GM21576 (cell line): ENCODE measurements at regions not wholly inside any gene's neighbourhood (a gene's known extent, or its start where the extent isn't known, plus 50 kb on each side); places are given as distances from the start of the nearest gene placed in this dataset.

Source experiments
- ATAC-seq: cut with Tn5 transposase; IDR thresholded peaks from one replicate; pipeline ENCODE4 v1.9.1; 2021; ENCODE audit warnings: mild to moderate bottlenecking, moderate library complexity; ENCODE audit not compliant: unreplicated experiment

DNA sequence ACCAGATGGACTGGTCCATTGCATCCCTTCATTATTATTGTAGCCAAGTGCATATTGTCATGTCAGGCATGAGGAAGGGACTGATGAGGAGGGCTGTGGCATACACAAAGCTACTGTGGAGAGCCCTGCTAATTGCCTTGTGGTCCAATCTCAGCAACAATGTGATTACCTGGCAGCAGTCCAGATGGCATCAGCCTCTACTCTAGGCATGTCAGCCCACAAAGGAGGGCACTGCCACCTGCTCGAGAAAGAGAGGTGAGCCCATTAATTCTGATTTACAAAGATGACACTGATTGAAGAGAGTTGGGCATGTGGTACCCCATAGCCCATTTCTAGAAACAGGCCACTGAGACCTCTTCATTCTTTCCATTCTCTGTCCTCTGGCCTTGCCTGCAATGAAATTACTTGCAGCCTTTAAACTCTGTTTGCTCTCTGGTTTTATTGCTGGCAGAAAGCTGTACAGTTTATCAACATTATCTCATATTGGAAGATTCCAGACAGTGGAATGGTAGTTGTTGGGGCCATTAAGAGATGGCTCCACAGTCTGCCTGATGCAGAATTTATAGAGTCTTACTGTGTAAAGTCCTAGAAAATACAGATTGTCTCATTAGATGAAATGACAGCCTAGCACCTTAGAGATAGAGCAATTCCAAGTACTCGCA lies 307.7 kb downstream of the ARPP21 start:
- ATAC-seq, result no peak

DNA sequence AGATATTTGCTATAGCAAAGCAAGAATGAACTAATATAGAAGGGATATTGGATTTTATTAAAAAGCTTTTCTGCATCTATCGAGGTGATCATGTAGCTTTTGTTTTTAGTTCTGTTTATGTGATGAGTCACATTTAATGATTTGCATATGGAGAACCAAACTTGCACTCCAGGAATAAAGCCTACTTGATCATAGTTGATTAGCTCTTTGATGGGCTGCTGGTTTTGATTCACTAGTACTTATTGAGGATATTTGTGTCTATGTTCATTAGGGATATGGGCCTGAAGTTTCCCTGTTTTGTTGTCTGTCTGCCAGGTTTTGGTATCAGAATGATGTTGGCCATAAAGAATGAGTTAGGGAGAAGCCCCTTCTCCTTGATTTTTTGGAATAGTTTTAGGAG lies 310.7 kb downstream of the ARPP21 start:
- ATAC-seq, result no peak

DNA sequence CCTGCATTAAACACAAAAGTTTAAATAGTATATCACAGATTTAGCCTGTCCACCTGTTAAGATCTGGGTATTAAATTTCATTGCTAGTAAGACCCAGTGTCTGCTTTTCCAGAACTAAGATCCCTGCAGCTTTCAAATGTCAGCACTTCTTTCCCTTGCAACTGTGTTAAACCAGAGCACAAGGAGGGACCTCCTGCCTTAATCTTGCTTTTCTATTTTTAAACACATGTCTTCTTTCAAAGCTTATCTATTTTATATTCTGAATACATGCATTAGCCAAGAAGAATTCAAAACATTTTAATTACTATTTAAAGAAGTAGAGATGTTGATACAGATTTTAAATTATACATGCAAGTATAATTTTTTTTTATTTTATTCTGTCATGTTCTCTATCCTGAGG lies 315.1 kb downstream of the ARPP21 start:
- no peak for ATAC-seq

DNA sequence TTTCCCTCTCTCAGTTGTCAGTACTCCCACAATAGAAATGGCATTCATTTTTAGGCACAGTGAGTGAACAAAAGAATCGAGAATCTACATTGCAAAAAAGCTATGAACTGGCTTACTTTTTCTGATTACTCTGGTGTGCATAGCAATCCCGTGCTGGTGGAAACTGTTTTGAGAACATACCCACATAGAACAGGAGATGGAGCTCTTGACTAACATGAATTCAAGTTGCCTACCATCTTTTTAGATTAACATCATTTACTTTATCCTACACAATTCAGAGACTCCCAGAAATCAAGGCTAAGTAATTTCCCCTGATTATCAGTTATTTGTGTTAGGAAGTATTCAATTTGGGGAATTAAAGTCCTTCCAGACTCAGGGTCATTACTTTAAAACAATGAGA lies 326.6 kb downstream of the ARPP21 start:
- ATAC-seq, result no peak

DNA sequence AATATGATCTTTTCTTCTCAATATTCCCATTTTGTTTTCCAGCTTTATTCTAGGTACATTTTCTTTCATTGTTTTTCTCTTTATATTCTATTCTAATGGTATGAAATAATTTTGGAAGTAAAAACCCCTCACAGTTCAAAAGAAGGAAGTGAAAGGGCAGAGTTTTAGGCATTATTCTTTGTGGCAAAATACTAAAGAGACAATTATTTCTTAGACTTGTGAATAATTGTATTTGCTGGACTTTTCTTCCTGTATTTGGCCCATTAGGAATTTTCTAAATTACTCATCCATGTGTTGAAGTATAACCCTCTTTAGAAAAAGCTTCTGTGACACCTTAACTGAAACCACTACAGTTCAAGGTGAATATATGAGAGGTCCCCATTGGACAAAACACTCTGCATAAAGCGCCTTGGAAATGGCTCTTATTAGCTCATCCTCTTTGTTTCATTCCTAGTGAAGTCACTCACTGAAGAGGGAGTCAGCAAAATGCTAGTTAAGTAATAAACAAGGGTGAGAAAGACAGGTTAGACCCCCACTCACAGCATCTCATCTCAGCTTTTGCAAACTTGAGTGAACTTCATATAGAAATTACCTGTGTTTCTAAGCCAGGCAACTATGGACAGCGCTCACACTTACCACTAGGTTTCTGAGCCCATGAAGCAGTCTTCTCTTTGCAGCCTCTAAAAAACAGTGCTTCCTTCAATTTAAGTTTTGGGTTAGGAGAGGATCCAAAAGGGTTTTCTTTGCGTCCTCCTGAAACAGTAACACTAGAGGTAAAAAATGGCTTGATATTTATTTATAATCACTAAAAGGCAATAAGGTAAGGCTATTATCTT lies 327.5 kb downstream of the ARPP21 start:
- ATAC-seq, result no peak

DNA sequence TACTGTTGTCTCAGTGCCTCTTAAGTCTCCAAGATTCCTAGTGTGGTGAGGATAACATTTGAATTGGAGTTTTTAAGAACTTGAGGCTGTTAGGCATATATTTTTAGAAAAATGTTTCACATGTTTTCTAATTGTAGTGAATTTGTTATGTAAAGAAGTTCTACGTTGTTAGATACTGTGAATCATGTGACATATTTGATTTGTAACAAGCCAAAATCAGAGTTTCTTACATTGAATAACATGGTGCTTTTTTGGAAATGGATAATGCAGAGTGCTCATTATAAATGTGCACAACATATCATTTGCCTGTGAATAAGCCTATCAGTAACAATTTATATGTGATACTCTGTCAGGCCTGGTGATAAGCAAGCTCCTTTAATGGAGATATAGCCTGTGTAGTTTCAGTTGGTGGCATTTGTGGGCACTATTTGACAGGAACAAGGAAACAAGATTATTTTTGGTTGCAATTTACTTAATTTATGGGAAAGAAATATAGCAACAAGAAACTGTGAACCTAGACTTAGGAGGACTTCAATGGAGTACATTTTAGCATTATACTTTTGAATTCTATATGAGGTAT lies 328.8 kb downstream of the ARPP21 start:
- ATAC-seq, result no peak

DNA sequence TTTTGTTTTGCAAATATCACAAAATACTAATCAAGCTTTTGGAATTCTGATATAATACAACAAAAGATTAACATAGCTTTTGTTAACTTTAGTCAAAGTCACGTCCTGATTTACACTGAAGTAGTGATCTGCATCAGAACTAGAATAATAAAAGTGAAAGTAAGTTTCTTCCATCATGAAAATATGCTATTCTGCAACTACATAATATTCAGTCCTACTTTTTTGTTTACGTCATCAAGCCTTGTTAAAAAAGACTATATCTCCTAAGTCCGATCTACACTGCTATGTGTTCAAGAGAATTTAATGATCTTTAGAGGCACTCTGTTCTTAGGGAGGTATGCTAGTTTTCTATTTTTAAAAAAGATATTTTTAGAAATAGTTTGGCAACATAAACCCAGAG lies 330.1 kb downstream of the ARPP21 start:
- no peak for ATAC-seq

DNA sequence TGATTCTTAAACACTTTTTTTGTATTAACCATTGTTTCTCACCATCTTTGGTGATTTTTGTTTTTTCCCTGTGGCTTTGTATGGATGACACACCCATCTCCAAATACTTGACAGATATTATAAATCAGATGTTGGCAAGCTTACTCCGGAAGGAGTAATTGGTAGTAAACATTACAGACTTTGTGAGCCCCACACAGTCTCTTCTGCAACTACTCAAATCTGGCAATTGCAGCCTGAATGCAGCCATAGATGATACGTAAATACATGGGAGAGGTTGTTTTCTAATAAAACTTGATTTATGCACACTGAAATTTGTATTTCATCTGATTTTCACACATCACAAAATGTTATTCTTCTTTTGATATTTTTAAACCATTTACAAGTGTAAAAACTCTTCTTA lies 331.5 kb downstream of the ARPP21 start:
- no peak for ATAC-seq

DNA sequence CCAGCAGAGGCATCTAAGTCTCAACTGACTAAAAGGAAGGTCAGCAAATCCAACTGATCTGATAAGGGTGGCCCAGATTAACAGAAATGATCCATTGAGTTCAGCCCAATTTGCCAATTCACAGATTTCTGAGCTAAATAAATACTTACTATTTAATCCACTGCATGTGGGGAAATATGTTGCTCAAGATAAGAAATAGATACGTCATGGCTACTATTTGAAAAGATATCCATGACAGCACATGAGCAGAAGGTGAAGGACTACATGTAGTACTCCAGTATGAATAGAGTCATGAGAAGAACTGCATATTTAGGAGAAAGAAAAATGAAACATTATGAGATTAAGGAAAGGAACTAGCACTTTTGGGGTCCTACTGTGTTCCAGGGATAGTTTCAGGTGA lies 332.4 kb downstream of the ARPP21 start:
- no peak for ATAC-seq

DNA sequence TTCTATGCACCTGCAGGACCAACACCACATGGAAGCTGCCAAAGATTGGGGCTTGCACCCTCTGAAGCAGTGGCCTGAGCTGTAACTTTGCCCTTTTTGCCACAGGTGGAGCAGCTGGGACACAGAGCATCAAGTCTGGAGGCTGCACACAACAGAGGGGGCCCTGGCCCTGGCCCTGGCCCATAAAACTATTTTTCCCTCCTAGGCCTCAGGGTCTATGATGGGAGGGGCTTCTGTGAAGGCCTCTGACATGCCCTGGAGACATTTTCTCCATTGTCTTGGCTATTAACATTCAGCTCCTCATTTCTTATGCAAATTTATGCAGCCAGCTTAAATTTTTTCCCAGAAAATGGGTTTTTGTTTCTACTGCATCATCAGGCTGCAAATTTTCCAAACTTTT lies 335.5 kb downstream of the ARPP21 start:
- ATAC-seq, result no peak

DNA sequence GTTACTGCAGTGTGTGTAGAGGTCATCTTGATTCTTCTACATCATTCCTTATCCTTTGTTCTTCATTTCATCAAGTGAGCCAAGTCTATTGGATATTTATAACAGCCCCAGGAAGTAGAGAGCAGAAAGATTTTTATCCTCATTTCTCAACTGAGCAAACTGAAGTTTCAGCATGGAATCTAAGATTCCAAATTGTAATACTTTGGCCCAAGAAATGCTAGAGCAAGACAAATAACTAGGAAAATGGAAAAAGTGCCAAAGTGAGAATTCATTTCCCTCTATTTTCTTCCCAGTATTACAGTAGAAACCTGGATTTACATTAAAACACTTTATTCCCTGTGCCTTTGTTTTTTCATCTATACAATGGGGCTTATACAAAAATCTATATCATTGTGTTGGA lies 346.8 kb downstream of the ARPP21 start:
- ATAC-seq, result no peak

DNA sequence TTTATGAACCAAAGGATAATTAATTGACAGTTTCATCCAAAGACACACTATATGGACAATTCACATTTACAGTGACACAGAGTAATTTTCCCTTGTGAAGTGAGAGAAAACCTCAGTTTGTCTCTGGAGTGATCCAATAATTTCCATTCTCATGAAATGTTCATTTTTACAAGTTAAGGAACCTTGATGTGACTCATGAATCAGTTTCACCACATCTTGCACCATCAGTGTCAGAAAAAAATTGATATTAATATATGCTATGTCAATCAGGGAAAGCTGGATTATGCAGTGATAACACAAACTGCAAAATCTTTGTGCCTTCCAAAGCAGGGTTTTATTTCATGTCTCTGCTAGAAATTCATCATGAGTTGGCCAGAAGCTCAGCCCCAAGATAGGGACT lies 348.1 kb downstream of the ARPP21 start:
- no peak for ATAC-seq

DNA sequence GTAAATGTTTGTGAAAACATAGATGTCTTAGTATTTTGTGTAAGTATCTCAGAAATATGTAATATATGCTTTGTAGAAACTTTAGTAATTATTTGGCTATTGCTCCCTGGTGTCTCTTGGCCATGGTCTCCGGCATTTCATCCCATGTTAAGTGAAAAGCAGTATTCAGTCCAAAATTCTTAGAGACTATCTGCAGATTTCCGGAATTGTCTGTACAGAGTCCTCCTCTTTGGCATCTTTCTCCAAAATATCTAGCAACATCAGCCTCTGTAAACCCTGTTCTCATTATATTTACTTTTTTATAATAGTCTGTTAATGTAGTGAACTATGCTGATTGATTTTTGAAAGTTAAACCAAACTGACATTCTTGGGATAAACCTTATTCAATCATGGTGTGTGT lies 352.7 kb downstream of the ARPP21 start:
- ATAC-seq, result no peak

DNA sequence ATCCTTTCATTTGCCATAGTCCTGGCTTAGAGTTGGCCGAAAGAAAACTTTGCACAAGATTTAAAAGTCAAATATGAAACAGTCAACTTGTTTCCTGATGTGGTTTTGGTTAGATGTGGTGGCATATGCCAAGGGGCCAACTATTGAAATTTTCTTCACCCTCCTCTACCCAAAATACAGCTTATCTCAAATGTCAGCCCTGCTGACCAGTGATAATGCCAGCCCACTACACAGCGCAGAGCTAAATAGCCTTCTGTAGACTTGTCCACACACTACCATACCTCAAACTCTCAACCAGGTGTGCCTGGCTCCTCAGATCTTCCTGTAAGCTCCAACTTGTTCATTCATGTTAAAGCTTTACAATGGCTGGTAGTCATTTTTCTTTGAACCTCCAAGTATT lies 368.5 kb upstream of the STAC start:
- ATAC-seq, result no peak

DNA sequence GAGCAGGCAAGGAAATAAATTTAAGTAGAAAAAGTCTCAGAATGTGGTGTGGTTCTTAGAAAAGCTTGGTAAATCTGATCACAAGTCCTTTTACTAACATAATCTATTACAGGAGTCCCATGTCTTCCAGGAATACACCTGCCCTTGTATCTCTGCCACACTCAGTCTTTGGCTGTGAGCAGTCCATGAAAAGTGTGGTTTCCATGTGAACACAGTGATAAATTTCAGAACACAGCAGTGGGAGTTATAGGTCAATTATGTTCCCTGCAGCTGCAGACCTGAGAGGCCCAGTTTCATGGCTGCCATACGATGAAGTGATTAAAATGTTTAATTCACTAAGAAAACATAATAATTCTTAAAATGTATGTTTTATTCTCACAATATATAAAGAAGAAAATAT lies 366.9 kb upstream of the STAC start:
- no peak for ATAC-seq

DNA sequence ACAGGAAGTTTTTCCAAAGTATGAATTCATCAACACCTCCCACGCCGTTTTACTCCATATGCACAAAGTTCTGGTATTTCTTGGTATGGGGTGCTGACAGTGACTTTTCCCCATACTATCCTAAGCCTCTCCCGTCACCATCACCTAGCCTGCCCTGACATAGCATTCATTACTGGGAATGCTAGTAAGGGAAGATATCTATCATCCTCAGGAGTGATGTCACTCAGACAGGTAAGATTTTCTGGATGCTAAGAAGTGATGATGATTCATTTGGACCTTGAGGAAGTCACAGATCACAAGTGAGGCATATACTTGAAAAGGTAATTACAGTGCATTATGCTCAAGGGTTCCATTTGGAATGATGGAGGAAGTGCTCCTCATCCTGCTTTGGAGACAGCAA lies 355.1 kb upstream of the STAC start:
- no peak for ATAC-seq

DNA sequence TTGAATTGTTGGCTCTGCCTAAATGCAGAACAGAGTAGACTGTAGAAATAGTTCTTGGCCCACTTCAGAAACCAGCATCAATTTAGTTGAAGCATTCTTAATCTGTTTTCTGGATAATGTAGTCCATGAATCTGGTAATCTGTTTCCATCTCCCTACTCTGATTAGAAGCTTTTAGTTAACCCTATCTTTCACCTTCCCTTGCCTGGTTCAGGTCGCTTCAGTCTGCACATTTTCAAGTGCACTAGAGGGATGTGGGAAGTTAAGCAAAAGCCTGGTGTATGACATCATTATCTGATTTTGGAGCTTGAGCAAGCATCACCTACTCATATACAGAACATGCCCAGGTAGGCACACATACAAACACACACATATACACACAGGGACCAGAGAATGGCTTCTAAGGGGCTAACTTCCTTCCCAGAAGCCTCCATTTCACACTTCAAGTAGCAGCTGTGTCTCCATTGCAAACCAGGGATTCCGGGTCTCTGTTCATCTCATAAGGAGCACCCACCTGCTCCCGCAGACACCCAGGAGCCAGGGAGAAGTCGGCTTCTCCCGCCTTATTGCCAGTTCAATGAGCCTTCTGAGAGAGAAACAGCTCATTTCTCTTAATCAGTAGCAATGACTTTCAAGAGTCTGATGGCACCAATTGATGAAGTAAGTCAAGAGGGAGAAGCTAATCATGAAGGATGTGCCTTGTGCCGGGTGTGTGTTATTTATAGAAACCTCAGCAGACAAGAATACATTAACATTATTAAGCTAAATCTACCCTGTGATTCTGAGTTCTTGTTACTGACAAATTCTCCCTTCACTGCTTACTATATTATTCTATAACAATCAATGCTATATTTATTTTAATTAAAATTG lies 347.9 kb upstream of the STAC start:
- ATAC-seq, result no peak

DNA sequence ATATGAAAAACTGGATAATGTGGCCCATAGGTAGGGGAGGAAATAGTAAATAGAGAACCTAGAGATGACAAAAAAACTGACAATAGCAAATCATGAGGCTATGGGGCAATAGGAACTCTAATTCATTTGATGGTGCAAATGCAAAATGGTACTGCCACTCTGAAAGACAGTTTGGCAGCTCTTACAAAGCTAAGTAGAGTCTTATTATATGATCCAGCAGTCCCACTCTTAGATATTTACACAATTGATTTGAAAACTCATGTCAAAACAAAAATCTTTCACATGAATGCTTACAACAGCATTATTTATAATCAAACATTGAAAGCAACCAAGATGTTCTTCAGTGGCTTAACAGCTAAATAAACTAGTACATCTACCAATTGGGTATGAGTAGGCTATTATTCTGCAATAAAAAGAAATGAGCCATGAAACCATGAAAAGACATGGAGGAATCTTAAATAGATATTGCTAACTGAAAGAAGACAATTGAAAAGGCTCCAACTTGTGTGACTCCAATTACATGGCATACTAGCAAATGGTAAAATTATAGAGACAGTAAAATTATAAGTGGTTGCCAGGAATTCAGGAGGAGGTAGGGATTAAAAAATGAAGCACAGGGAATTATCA lies 321.8 kb upstream of the STAC start:
- ATAC-seq, result no peak

DNA sequence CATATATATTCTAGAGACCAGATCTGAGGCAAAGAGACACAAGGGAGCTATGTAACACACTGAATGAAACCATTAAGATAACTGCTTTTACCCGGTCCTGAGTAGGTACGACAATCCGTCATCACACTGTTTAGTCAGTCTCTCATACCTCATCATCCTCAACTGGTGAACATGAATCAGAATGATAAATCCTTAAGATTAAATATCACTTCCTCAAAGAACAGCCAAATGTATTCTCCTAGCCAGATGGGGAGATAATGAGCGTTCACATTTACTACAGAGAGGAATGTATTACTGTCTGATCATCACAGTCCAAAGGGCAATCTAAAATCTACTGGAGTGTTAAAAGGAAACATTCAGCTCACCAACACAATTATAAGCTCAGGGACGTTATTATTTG lies 319.4 kb upstream of the STAC start:
- ATAC-seq, result no peak

DNA sequence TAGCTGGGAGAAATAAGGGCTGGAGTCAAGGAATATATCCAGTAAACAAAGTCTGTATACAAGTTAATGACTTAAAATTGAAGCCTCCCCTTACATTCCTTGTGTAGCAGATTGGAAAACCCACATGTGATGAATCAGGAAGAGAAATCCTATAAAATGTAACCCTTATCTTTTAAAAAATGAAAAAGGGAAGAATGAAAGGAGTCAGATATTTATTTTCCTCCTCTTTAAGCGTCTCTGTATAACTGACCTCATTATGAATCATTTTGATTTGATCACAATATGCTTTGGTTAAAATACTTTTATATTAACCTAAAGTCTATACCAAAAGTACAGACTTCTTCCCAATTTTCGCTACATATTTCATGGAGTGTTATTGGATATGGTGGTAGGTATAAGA lies 316.3 kb upstream of the STAC start:
- ATAC-seq, result no peak

DNA sequence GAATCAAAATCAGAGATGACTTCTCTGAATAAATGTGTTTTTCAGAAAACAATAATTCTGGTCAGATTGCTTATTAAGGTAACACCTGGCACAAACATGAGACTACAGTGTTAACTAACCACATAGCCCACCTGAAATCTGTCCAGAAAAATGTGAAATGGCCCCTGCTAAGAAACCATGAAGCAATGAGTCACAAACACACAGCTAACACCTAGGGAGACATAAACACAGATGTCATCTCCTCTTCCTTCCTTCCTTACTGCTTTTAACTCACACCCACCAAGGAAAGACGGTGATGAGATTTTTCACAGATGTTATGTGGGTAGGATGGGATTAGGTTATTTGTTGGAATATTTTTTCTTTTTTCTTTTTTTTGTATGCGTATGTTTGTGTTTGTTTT lies 315.0 kb upstream of the STAC start:
- ATAC-seq, result no peak
